ENCODE measurements at regions not wholly inside any gene's neighbourhood (a gene's known extent, or its start where the extent isn't known, plus 50 kb on each side); places are given as distances from the start of the nearest gene placed in this dataset.

DNA sequence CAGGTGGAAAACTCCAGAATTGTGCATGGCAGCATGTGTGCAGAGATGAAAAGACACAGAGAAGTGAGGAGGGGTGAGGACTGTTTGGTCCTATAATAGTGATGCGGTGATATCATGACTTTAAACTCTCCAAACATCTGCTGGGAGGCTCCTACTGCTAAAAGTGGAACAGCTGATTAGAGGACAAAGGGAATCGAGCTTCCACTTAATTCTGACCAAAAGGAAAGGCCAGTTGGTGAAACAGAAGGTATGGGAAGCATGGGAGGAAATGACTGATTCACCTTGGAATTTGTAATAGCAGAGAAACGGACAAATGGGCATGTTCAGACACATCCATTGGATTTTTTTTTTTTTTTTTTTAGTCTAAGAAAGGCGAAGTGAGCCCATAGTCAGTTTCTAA, 67.5 kb upstream of the MAMDC2 start:
- H3K27ac ChIP-seq (ENCODE audit: low read depth, low read length, poor library complexity, severe bottlenecking), result no peak overlapping the region
- H3K36me3 ChIP-seq (ENCODE audit: insufficient read depth, low read length), result no peaks in the 10 kb centered on the region
- H3K9me3 ChIP-seq (ENCODE audit: low read length), result no peaks in the 10 kb centered on the region
- H3K4me2 ChIP-seq (ENCODE audit: low read length), result no peak overlapping the region
- H3K9me2 ChIP-seq (ENCODE audit: low read depth, low read length), result no peaks in the 10 kb centered on the region
- no peak overlapping the region for H3K9ac ChIP-seq (ENCODE audit: low read length)
- TF ChIP-seq, protein P1, sequence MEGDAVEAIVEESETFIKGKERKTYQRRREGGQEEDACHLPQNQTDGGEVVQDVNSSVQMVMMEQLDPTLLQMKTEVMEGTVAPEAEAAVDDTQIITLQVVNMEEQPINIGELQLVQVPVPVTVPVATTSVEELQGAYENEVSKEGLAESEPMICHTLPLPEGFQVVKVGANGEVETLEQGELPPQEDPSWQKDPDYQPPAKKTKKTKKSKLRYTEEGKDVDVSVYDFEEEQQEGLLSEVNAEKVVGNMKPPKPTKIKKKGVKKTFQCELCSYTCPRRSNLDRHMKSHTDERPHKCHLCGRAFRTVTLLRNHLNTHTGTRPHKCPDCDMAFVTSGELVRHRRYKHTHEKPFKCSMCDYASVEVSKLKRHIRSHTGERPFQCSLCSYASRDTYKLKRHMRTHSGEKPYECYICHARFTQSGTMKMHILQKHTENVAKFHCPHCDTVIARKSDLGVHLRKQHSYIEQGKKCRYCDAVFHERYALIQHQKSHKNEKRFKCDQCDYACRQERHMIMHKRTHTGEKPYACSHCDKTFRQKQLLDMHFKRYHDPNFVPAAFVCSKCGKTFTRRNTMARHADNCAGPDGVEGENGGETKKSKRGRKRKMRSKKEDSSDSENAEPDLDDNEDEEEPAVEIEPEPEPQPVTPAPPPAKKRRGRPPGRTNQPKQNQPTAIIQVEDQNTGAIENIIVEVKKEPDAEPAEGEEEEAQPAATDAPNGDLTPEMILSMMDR (IDR thresholded peaks at IDR 0.05; ENCODE audit: low read length), result no peak
- TF ChIP-seq EZH2 (IDR thresholded peaks at IDR 0.05; ENCODE audit: borderline replicate concordance, low read length), result no peak
- H2AFZ ChIP-seq (ENCODE audit: low read length), result no peak overlapping the region
- H3F3A ChIP-seq (ENCODE audit: insufficient read depth, low read length), result no peaks in the 10 kb centered on the region
- no peaks in the 10 kb centered on the region for H4K20me1 ChIP-seq (ENCODE audit: insufficient read depth, low read length)
- no peaks in the 10 kb centered on the region for H3K27me3 ChIP-seq (ENCODE audit: insufficient read depth, low read length)
- H3K79me2 ChIP-seq (ENCODE audit: insufficient read depth, low read length), result no peaks in the 10 kb centered on the region
- H3K4me1 ChIP-seq (ENCODE audit: insufficient read depth, low read length, severe bottlenecking), result no peaks in the 10 kb centered on the region
- no peak overlapping the region for H3K4me3 ChIP-seq (ENCODE audit: low read depth, low read length, poor library complexity, severe bottlenecking)

DNA sequence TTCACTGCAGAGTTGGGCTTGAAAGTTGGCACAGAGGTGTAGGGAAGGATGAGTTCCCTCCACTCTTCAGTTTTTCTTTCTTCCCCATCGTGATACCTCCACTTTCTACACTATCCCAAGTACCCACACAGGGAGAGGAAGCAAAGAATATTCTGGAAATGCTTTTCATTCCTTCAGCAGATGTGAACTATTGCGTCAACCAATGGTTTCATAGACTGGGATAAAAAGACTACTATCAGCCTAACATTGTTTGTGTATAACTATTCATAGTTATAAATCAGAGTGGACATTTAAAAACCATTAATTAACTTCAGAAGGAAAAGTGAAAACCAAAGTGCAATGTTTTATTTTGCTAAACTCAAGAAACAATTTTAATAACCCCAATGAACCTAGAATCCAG, 63.6 kb upstream of the MAMDC2 start:
- Histone ChIP-seq H4K20me1 (ENCODE audit: insufficient read depth, low read length) (no peaks in the 10 kb centered on the region), H2AFZ (ENCODE audit: low read length) (no peak overlapping the region), H3K4me2 (ENCODE audit: low read length) (no peak overlapping the region), H3F3A (ENCODE audit: insufficient read depth, low read length) (no peaks in the 10 kb centered on the region), H3K4me3 (ENCODE audit: low read depth, low read length, poor library complexity, severe bottlenecking) (no peak overlapping the region), H3K27me3 (ENCODE audit: insufficient read depth, low read length) (no peaks in the 10 kb centered on the region), H3K4me1 (ENCODE audit: insufficient read depth, low read length, severe bottlenecking) (no peaks in the 10 kb centered on the region), H3K9ac (ENCODE audit: low read length) (no peak overlapping the region), H3K79me2 (ENCODE audit: insufficient read depth, low read length) (no peaks in the 10 kb centered on the region), H3K9me3 (ENCODE audit: low read length) (no peaks in the 10 kb centered on the region), H3K36me3 (ENCODE audit: insufficient read depth, low read length) (no peaks in the 10 kb centered on the region), H3K27ac (ENCODE audit: low read depth, low read length, poor library complexity, severe bottlenecking) (no peak overlapping the region), H3K9me2 (ENCODE audit: low read depth, low read length) (no peaks in the 10 kb centered on the region)
- no peak for TF ChIP-seq EZH2 (IDR thresholded peaks at IDR 0.05; ENCODE audit: borderline replicate concordance, low read length)
- TF ChIP-seq, protein P1 (IDR thresholded peaks at IDR 0.05; ENCODE audit: low read length), result no peak

DNA sequence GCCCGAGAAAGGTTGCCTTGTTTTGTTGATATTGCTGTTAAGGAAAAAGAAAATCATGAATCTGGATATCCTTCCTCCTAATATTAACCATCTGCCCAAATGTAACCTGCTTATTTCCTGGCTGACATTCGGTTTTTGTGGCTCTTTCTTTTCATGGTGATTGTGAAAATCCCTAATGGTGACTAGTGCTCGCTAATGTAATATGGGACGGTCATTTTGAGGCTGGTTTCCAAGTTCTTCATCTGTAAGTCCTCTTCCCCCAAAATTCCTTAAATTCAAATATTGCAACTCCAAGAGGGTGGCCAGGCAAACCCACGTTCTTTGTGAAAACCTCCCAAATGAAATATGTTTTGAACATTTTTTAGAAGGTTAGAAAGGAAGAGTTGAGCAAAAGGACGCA, 63.1 kb upstream of the MAMDC2 start:
- H2AFZ ChIP-seq (ENCODE audit: low read length), result no peak overlapping the region
- no peaks in the 10 kb centered on the region for H3K79me2 ChIP-seq (ENCODE audit: insufficient read depth, low read length)
- H3K9me3 ChIP-seq (ENCODE audit: low read length), result no peaks in the 10 kb centered on the region
- no peaks in the 10 kb centered on the region for H4K20me1 ChIP-seq (ENCODE audit: insufficient read depth, low read length)
- no peaks in the 10 kb centered on the region for H3K9me2 ChIP-seq (ENCODE audit: low read depth, low read length)
- no peaks in the 10 kb centered on the region for H3F3A ChIP-seq (ENCODE audit: insufficient read depth, low read length)
- TF ChIP-seq EZH2 (IDR thresholded peaks at IDR 0.05; ENCODE audit: borderline replicate concordance, low read length), result no peak
- TF ChIP-seq, protein P1 (IDR thresholded peaks at IDR 0.05; ENCODE audit: low read length), result no peak
- H3K9ac ChIP-seq (ENCODE audit: low read length), result no peak overlapping the region
- no peak overlapping the region for H3K27ac ChIP-seq (ENCODE audit: low read depth, low read length, poor library complexity, severe bottlenecking)
- H3K4me3 ChIP-seq (ENCODE audit: low read depth, low read length, poor library complexity, severe bottlenecking), result no peak overlapping the region
- H3K27me3 ChIP-seq (ENCODE audit: insufficient read depth, low read length), result no peaks in the 10 kb centered on the region
- H3K4me1 ChIP-seq (ENCODE audit: insufficient read depth, low read length, severe bottlenecking), result no peaks in the 10 kb centered on the region
- no peak overlapping the region for H3K4me2 ChIP-seq (ENCODE audit: low read length)
- no peaks in the 10 kb centered on the region for H3K36me3 ChIP-seq (ENCODE audit: insufficient read depth, low read length)
